Activated CD4-positive, CD25-positive, alpha-beta regulatory T cell treated with anti-CD3 and anti-CD28 coated beads, Interleukin-2, amount 50 U/mL, for 72 hours (primary cell): ENCODE measurements at regions not wholly inside any gene's neighbourhood (a gene's known extent, or its start where the extent isn't known, plus 50 kb on each side); places are given as distances from the start of the nearest gene placed in this dataset.
"Not testable (repeated sequence)": the region's sequence is repeated elsewhere in the genome, so short reads cannot be mapped to it uniquely, and the experiment has no call there.

Experiments used
- DNase-seq: peaks from one replicate; pipeline ENCODE4 v3.0.0; 2021

- not testable (repeated sequence) for DNase-seq
These were observed 67.2 kb upstream of the SLC4A7 start for GRCh38 chr3:27551413-27551812.

- no peak for DNase-seq
These were observed 60.9 kb upstream of the SLC4A7 start for GRCh38 chr3:27545061-27545460.

- no peak for DNase-seq
These were observed 60.2 kb upstream of the SLC4A7 start for GRCh38 chr3:27544372-27544865.

- DNase-seq = no peak
These were observed 58.3 kb upstream of the SLC4A7 start for GRCh38 chr3:27542476-27542875.

GRCh38 chr3:27540231-27540630 is 56.0 kb upstream of the SLC4A7 start:
- DNase-seq = no peak

- DNase-seq = no peak
These were observed 52.3 kb upstream of the SLC4A7 start for GRCh38 chr3:27536491-27536890.

GRCh38 chr3:27535809-27536392 is 51.7 kb upstream of the SLC4A7 start:
- no peak for DNase-seq

- no peak for DNase-seq
These were observed 49.8 kb upstream of the SLC4A7 start for GRCh38 chr3:27533718-27534573.
